Colonic mucosa (tissue), 4 donors: ENCODE measurements at regions not wholly inside any gene's neighbourhood (a gene's known extent, or its start where the extent isn't known, plus 50 kb on each side); places are given as distances from the start of the nearest gene placed in this dataset.

ENCODE experiments used
- DNase-seq: peaks from one replicate; pipeline ENCODE4 v3.0.0-alpha.2; 2020
- H3K27ac ChIP-seq: fragments of 200-600 bp; one replicate; pipeline ENCODE4 v1.8.0; 2021
- H3K27me3 ChIP-seq: fragments of 200-600 bp; one replicate; pipeline ENCODE4 v1.8.0; 2021
- H3K36me3 ChIP-seq: fragments of 200-600 bp; one replicate; pipeline ENCODE4 v1.8.0; 2021
- H3K4me1 ChIP-seq: fragments of 200-600 bp; one replicate; pipeline ENCODE4 v1.8.0; 2021; ENCODE audit warnings: mild to moderate bottlenecking
- H3K4me3 ChIP-seq: fragments of 200-600 bp; one replicate; pipeline ENCODE4 v1.8.0; 2021
- H3K9ac ChIP-seq, 2 donors: one replicate each; pipeline ENCODE4 v1.7.0; 2013; ENCODE audit warnings: control low read depth in 2 of 2, low read depth in 2 of 2, low read length in 2 of 2
- H3K9me3 ChIP-seq: fragments of 200-600 bp; one replicate; pipeline ENCODE4 v1.8.0; 2021
- CTCF ChIP-seq: fragments of 200-600 bp; IDR thresholded peaks from one replicate; pipeline ENCODE4 v1.8.0; 2022; ENCODE audit warnings: antibody characterized with exemption, mild to moderate bottlenecking
- intact Hi-C: fragments of 100-400 bp; cut with DNase I; formaldehyde crosslinking; loops from one replicate; pipeline ENCODE4 v1.14.1; 2022
- donor health status: healthy.
- donor health status: DM: no; HTN: no; CAD: no.
- donor health status: DM: no; HTN: no; CAD: no.

- intact Hi-C loops = no loop called here
- Histone ChIP-seq H3K27ac (no peak overlapping the region), H3K9ac (no peak overlapping the region), H3K9me3 (no peaks in the 10 kb centered on the region), H3K4me3 (no peak overlapping the region), H3K36me3 (no peaks in the 10 kb centered on the region), H3K4me1 (no peaks in the 10 kb centered on the region), H3K27me3 (no peaks in the 10 kb centered on the region)
- no peak for TF ChIP-seq CTCF
- DNase-seq = no peak
Observed at GRCh38 chr14:58966997-58967396, 221.5 kb upstream of the DAAM1 start.

GRCh38 chr14:58969951-58970751, 218.3 kb upstream of the DAAM1 start:
- H3K9me3 ChIP-seq = no peaks in the 10 kb centered on the region
- H3K4me1 ChIP-seq = no peaks in the 10 kb centered on the region
- no peak for TF ChIP-seq CTCF
- intact Hi-C loops = no loop called here
- H3K9ac ChIP-seq = no peak overlapping the region
- no peak overlapping the region for H3K4me3 ChIP-seq
- no peaks in the 10 kb centered on the region for H3K36me3 ChIP-seq
- no peak for DNase-seq
- H3K27me3 ChIP-seq = no peaks in the 10 kb centered on the region
- no peak overlapping the region for H3K27ac ChIP-seq

- no peak overlapping the region for H3K9ac ChIP-seq
- DNase-seq = no peak
- no peaks in the 10 kb centered on the region for H3K9me3 ChIP-seq
- H3K36me3 ChIP-seq = no peaks in the 10 kb centered on the region
- intact Hi-C loops = no loop called here
- no peak overlapping the region for H3K27ac ChIP-seq
- no peak overlapping the region for H3K4me3 ChIP-seq
- no peaks in the 10 kb centered on the region for H3K4me1 ChIP-seq
- no peak for TF ChIP-seq CTCF
- no peaks in the 10 kb centered on the region for H3K27me3 ChIP-seq
Observed at GRCh38 chr14:58972233-58973017, 216.0 kb upstream of the DAAM1 start.

- no peak for DNase-seq
- H3K9ac ChIP-seq = no peak overlapping the region
- H3K27ac ChIP-seq = no peak overlapping the region
- no peaks in the 10 kb centered on the region for H3K4me1 ChIP-seq
- no peaks in the 10 kb centered on the region for H3K27me3 ChIP-seq
- no peaks in the 10 kb centered on the region for H3K9me3 ChIP-seq
- no peak overlapping the region for H3K4me3 ChIP-seq
- intact Hi-C loops = no loop called here
- no peak for TF ChIP-seq CTCF
- no peaks in the 10 kb centered on the region for H3K36me3 ChIP-seq
Observed at GRCh38 chr14:58977366-58977765, 211.1 kb upstream of the DAAM1 start.

GRCh38 chr14:58978343-58978742, 210.1 kb upstream of the DAAM1 start:
- Histone ChIP-seq H3K27me3 (no peaks in the 10 kb centered on the region), H3K27ac (no peak overlapping the region), H3K36me3 (no peaks in the 10 kb centered on the region), H3K4me1 (no peaks in the 10 kb centered on the region), H3K9ac (no peak overlapping the region), H3K4me3 (no peak overlapping the region), H3K9me3 (no peaks in the 10 kb centered on the region)
- DNase-seq = no peak
- no peak for TF ChIP-seq CTCF
- intact Hi-C loops = no loop called here
